NCI-H1092 treated with DMSO at 0.1 percent for 48 hours (cell line): ENCODE measurements at regions not wholly inside any gene's neighbourhood (a gene's known extent, or its start where the extent isn't known, plus 50 kb on each side); places are given as distances from the start of the nearest gene placed in this dataset.

ENCODE experiments used
- DNase-seq: peaks from one replicate; lab custom pipeline; 2025; lab: John Stamatoyannopoulos, UW

- no peak for DNase-seq
Measured at GRCh38 chr5:3888310-3888709, 292.7 kb downstream of the IRX1 start.

GRCh38 chr5:3889412-3890142, 293.9 kb downstream of the IRX1 start:
- no peak for DNase-seq

- no peak for DNase-seq
Measured at GRCh38 chr5:3891113-3891512, 295.5 kb downstream of the IRX1 start.

- no peak for DNase-seq
Measured at GRCh38 chr5:3893527-3893926, 297.9 kb downstream of the IRX1 start.

- no peak for DNase-seq
Measured at GRCh38 chr5:3893975-3894374, 298.3 kb downstream of the IRX1 start.

- DNase-seq, result no peak
Measured at GRCh38 chr5:3896098-3896497, 300.5 kb downstream of the IRX1 start.

- no peak for DNase-seq
Measured at GRCh38 chr5:3899093-3899492, 303.5 kb downstream of the IRX1 start.

GRCh38 chr5:3904584-3904983, 309.0 kb downstream of the IRX1 start:
- no peak for DNase-seq

- no peak for DNase-seq
Measured at GRCh38 chr5:3905031-3905430, 309.4 kb downstream of the IRX1 start.

GRCh38 chr5:3905521-3905920, 309.9 kb downstream of the IRX1 start:
- DNase-seq, result no peak

- no peak for DNase-seq
Measured at GRCh38 chr5:3911111-3911510, 315.5 kb downstream of the IRX1 start.

GRCh38 chr5:3911773-3912172, 316.1 kb downstream of the IRX1 start:
- no peak for DNase-seq

- DNase-seq, result no peak
Measured at GRCh38 chr5:3912790-3913189, 317.2 kb downstream of the IRX1 start.

GRCh38 chr5:3913279-3913678, 317.6 kb downstream of the IRX1 start:
- DNase-seq, result no peak

GRCh38 chr5:3925022-3925421, 329.4 kb downstream of the IRX1 start:
- DNase-seq, result no peak

- DNase-seq, result no peak
Measured at GRCh38 chr5:3925935-3926334, 330.3 kb downstream of the IRX1 start.

GRCh38 chr5:3929799-3930198, 334.2 kb downstream of the IRX1 start:
- no peak for DNase-seq

GRCh38 chr5:3931976-3932375, 336.3 kb downstream of the IRX1 start:
- no peak for DNase-seq

- DNase-seq, result no peak
Measured at GRCh38 chr5:3933536-3933935, 337.9 kb downstream of the IRX1 start.

GRCh38 chr5:3933966-3934365, 338.3 kb downstream of the IRX1 start:
- no peak for DNase-seq

- DNase-seq, result no peak
Measured at GRCh38 chr5:3943859-3944258, 348.2 kb downstream of the IRX1 start.

GRCh38 chr5:3944930-3945329, 349.3 kb downstream of the IRX1 start:
- no peak for DNase-seq

- DNase-seq, result no peak
Measured at GRCh38 chr5:3948838-3949237, 353.2 kb downstream of the IRX1 start.

GRCh38 chr5:3954199-3954598, 358.6 kb downstream of the IRX1 start:
- DNase-seq, result no peak
